ENCODE measurements at regions not wholly inside any gene's neighbourhood (a gene's known extent, or its start where the extent isn't known, plus 50 kb on each side); places are given as distances from the start of the nearest gene placed in this dataset.

GRCh38 chr4:186812592-186812991, 88.9 kb upstream of the FAT1 start:
- TF ChIP-seq CTCF (conservative IDR thresholded peaks at IDR 0.05; ENCODE audit: low read depth, low read length) (no peak), EZH2 (IDR thresholded peaks at IDR 0.05; ENCODE audit: borderline replicate concordance, low read depth, low read length, poor library complexity, severe bottlenecking) (no peak)

Measured in A673 (cell line).